Medulla oblongata (tissue), 1 donor: ENCODE measurements at regions not wholly inside any gene's neighbourhood (a gene's known extent, or its start where the extent isn't known, plus 50 kb on each side); places are given as distances from the start of the nearest gene placed in this dataset.
A peak's percentile ranks its signal among the peaks of the same experiment; 100 is the strongest.
"Not testable (repeated sequence)": the region's sequence is repeated elsewhere in the genome, so short reads cannot be mapped to it uniquely, and the experiment has no call there.

Source experiments
- DNase-seq: peaks from one replicate; pipeline ENCODE4 v3.0.0-alpha.2; 2015; ENCODE audit errors: extremely low spot score

DNA sequence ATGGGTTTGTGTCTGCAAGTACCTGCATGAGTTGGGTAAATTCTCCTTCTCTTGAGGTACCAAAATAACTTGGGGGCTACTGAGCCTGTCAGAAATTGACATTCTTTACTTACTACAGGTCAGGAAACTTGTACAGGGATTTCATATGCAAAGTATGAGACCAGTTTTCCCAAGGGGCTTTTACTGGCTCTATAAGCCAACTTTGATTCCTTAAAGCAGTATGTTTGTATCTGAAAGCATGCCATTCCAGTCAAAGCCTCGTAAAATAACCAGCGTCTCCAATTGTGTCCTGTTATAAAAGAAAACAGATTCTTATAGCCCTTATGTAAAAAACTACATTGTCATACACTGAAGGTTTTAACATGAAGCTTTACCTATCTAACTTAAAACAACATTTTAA lies 90.2 kb downstream of the ZNF467 start:
- DNase-seq: no peak

GRCh38 chr7:149682038-149682437 lies 91.3 kb downstream of the ZNF467 start:
- no peak for DNase-seq

- DNase-seq: no peak
Observed at GRCh38 chr7:149681274-149681673, 92.1 kb downstream of the ZNF467 start.

DNA sequence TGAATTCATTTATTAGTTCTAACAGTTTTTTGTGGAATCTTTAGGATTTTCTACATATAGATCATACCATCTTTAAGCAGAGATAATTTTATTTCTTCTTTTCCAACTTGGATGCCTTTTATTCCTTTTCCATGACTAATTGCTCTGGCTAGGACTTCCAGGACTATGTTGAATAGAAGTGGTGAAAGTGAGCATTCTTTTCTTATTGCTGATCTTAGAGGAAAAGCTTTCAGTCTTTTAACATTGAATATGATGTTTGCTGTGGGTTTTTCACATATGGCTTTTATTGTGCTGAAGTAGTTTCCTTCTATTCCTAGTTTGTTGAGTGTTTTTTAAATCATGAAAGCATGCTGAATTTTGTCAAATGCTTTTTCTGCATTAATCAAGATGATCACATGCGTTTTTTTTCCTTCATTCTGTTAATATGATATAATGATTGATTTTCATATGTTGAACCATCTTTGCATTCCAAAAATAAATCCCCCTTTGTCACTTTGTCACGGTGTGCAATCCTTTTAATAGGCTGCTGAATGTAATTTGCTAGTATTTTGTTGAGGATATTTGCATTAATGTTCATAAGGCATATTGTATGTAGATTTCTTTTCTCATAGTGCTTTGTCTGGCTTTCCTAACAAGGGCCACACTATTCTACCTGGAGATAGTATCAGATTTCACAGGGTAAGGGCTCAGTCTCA lies 92.9 kb downstream of the ZNF467 start:
- DNase-seq: no peak

GRCh38 chr7:149674728-149675385 lies 98.5 kb downstream of the ZNF467 start:
- DNase-seq: not testable (repeated sequence)

- no peak for DNase-seq
Observed at GRCh38 chr7:149673006-149673405, 100.4 kb downstream of the ZNF467 start.

GRCh38 chr7:149670288-149670687 lies 103.1 kb downstream of the ZNF467 start:
- peak; percentile 86 for DNase-seq

DNA sequence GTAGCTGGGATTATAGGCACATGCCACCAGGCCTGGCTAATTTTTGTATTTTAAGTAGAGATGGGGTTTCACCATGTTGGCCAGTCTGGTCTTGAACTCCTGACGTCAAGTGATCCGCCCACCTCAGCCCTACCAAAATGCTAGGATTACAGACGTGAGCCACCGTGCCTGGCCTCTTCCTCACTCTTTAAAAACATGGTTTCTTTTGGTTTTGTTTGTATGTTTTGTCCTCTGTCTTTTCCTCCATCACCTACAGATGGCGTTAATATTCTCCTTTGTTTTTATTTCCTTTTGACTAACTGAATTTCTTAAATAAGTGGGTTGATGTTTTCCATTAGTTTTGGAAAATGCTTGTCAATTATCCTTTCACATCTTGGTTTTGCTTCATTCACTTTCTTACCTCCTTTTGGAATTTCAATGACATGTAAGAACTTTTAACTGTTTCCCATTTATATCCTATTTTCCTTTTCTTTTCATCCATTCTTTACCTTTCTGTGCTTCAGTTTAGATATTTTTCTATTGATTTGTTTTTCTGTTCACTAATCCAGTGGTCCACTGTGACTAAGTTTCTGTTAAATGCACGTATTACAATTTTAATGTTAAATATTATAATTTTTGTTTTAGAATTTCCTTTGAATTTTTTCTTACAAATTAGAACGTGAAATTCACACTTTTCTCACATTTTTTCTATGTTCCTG lies 104.1 kb downstream of the ZNF467 start:
- DNase-seq: peak; percentile 13

GRCh38 chr7:149666360-149666945 lies 106.9 kb downstream of the ZNF467 start:
- no peak for DNase-seq

DNA sequence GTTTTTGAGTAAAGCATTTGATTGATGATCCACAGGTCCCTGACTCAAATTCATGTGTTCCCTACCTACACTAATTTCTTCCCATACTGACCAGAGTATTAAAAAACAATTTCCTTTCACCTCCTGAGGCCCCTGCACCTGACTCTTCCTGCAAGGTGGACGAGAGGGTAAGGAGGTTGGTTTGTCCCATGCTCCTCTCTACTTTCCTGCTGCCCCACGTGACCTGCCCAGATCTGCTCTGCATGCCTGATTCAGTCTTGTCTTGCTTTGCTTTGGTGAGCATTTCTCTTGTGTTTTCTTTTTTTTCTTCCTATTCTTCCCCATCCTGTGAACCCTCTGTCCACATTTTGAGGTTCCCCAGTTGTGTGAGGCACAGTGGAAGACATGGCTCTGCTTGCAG lies 107.8 kb downstream of the ZNF467 start:
- DNase-seq: not testable (repeated sequence)

GRCh38 chr7:149664666-149665065 lies 108.7 kb downstream of the ZNF467 start:
- no peak for DNase-seq

DNA sequence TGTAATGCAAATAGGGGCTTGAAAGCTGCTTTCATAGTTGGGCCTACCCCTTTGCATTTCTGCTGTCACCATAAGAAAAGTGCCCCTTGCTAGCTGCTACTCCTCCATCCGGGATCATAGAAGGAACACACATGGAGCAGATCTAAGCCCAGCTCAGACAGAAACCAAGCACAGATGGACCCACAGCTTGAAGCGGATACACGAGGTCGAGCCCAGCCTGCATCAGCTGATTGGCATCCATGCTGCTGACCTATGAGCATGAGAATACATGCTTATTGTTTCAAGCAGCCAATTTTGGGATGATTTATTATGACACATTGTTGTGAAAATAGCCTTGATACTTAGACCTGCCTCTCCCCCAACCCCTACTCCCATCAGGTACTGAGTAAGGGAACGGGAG lies 109.2 kb downstream of the ZNF467 start:
- no peak for DNase-seq

DNA sequence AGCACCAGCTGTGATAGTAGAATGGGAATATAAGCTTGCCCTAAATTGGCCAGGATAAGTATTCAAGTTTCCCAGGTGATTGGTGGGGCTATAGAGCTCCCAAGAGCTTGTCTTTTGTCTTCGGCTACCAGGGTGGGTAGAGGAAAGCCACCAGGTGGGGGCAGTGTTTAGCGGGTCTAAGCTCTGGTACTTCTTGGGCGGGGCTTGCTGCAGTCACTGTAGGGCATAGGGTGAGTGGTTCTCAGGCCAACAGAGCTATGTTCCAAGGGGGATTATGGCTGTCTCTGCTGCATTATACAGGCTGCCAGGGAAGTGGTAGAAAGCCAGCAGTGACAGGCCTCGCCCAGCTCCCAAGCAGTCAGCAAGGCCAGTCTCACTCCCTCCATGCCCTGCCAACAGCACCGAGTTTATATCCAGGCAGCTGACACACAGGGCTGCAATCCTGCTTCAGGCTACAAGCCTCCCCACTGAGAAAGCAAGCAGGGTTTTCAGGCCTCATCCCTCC lies 110.7 kb downstream of the ZNF467 start:
- DNase-seq: peak; percentile 74

DNA sequence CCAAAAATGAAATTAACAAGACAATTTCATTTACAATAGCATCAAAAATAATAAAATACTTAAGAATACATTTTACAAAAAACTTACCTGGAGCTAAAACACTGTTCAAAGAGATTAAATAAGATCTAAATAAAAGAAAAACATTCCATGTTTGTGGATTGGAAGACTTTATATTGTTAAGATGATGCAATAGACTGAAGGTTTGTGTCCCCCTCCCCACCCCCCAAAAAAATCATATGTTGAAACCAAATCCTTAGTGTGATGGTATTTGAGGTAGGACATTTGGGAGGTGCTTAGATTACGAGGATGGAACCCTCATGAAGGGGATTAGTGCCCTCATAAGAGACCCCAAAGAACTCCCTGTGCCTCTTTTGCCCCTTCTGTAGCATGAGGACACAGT lies 117.6 kb downstream of the ZNF467 start:
- DNase-seq: no peak

DNA sequence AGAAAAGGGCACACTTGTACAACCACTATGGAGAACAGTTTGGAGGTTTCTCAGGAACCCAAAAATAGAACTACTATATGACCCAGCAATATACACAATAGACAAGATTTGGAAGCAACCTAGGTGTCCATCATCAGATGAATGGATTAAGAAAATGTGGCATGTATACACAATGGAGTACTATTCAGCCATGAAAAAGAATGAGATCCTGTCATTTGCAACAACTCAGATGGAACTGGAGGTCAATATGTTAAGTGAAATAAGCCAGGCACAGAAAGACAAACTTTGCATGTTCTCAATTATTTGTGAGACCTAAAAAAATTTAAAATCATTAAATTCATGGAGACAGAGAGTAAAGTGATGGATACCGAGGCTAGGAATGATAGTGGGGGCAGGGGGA lies 118.8 kb downstream of the ZNF467 start:
- DNase-seq: no peak

DNA sequence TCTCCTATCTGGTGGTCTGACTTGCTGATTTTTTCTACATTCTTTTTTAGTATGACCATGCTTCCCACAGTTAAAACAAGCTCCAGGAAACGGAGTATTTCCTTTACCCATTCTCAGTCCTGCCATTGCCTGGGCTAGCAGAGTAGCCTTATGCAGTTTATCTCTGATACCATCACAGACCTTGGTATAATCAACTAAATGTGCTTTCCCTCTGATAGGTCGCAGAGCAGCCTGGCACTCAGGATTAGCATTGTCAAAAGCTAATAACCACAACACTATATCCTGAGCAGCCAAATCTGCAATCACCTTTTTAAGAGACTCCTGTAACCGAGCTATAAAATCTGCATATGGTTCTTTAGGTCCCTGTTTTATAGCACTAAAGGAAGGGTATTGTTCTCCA lies 123.2 kb downstream of the ZNF467 start:
- DNase-seq: not testable (repeated sequence)

DNA sequence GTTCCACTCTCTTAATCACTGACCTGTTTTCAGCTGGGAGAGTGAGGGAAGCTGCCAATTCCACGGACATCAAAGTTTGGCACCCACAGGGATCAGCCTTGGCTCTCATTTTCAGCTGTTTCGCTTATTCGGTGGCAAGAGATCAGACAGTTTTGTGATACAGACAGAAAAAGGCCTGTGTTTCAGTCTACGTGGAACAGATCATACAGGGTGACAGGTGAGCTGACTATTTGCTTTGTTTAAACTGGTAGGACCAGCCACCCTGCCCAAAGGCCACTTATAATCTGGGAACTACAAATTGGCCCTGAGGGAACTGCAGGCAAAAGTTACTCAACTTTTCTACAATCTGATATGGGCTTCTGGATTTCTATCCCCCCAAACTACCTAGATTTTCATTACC lies 128.6 kb downstream of the ZNF467 start:
- DNase-seq: no peak

DNA sequence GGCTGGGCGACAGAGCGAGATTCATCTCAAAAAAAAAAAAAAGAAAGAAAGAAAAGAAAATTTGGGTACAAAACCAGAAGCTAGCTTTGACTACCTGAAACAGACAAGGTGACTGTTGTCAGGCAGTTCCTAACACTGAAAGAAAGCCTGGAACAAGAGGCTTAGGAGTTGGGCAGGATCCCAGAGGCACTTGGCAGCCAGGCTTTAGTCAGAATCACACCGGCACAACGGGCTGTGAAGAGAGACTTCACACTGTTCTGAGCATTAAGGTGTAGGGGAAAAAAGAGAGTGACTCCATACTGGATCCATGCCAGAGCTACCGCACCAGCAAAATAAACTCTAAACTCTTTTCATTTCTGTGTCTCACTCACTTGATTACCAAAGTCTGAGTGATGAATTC lies 130.8 kb downstream of the ZNF467 start:
- no peak for DNase-seq

DNA sequence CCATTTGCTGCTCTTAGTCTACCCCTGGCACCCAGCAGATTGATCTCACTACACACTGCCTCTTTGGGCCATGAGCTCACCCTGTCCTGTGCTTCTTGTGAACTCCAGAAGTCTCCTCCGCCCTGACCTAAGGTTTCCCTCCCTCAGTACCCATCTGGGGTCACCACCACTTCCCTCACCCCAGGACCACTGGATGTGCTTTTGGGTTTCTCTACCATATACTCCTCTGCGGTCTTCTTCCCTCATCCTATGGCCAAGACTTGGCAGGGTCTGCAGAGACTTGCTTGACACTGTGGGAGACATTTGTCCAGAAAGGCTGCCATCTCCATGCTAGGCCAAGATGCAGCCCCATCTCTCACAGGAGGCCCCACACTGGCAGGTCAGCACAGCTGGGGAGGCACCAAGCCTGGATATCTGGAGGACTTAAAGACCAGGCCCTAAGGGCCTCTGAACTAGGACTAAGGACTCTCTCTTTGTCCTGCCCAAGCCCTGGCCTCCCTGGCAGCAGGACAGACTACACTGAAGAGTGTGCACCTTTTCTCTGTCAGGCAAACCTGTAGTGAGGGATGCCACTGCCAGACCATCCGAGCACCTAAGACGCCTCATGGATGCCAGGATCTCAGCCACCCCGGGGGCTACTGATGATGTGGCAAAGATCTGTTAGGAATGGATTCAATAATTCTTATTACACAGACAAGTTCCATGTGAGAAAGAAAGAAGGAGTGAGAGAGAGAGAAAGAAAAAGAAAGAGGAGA lies 134.6 kb downstream of the ZNF467 start:
- no peak for DNase-seq

DNA sequence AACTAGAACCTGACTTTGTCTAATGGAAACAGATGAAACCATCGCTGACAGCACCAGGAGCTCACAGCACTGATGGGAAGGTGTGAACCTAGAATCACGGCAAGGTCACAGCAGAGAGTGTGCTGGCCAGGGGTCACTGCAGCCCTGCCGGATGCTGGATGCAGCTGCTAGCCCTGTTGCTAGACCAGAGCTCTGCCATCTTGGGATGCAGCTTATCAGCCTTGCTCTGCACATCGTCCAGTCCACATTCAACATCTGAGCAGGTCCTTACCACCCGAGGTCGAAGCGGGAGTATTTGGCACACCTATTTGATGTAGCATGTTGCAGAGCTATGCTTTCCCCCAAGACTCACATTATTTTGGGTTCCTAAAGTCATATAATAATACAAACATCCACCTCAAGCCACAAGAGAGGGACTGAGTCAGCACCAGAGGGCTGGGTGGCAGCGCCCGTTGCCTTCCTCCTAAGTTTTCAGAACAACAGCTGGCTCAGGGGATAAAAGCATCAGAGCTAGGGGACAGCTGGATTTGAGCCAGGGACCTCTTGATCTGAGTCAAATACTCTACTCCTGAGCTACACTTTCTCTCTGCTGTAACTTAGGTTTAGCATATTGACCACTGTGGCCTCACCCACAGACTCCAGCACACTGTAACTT lies 135.3 kb downstream of the ZNF467 start:
- no peak for DNase-seq
